AML-193 (cell line): ENCODE measurements at regions not wholly inside any gene's neighbourhood (a gene's known extent, or its start where the extent isn't known, plus 50 kb on each side); places are given as distances from the start of the nearest gene placed in this dataset.
A peak's percentile ranks its signal among the peaks of the same experiment; 100 is the strongest.
"Not testable (repeated sequence)": the region's sequence is repeated elsewhere in the genome, so short reads cannot be mapped to it uniquely, and the experiment has no call there.

Experiments used
- DNase-seq, 2 experiments: peaks; one replicate each; lab custom pipeline; 2025; lab: John Stamatoyannopoulos, UW

- not testable (repeated sequence) for DNase-seq
Measured at GRCh38 chr7:49100908-49101740, 176.8 kb downstream of the CDC14C start.

- no peak for DNase-seq
Measured at GRCh38 chr7:49102411-49102810, 178.1 kb downstream of the CDC14C start.

GRCh38 chr7:49111706-49112105, 187.4 kb downstream of the CDC14C start:
- DNase-seq: no peak

- no peak for DNase-seq
Measured at GRCh38 chr7:49112222-49112621, 187.9 kb downstream of the CDC14C start.

GRCh38 chr7:49112647-49113046, 188.3 kb downstream of the CDC14C start:
- no peak for DNase-seq

GRCh38 chr7:49119706-49120105, 195.4 kb downstream of the CDC14C start:
- no peak for DNase-seq

- DNase-seq: no peak
Measured at GRCh38 chr7:49125246-49125645, 200.9 kb downstream of the CDC14C start.

GRCh38 chr7:49127359-49127913, 203.1 kb downstream of the CDC14C start:
- no peak for DNase-seq

- DNase-seq: no peak
Measured at GRCh38 chr7:49137978-49138377, 213.6 kb downstream of the CDC14C start.

- no peak for DNase-seq
Measured at GRCh38 chr7:49150486-49150885, 226.1 kb downstream of the CDC14C start.

GRCh38 chr7:49151146-49151545, 226.8 kb downstream of the CDC14C start:
- no peak for DNase-seq

GRCh38 chr7:49158321-49158720, 234.0 kb downstream of the CDC14C start:
- no peak for DNase-seq

GRCh38 chr7:49159536-49159935, 235.2 kb downstream of the CDC14C start:
- DNase-seq: no peak

- DNase-seq: no peak
Measured at GRCh38 chr7:49166441-49166840, 242.1 kb downstream of the CDC14C start.

GRCh38 chr7:49172639-49173038, 248.3 kb downstream of the CDC14C start:
- DNase-seq: no peak

GRCh38 chr7:49174396-49174795, 250.0 kb downstream of the CDC14C start:
- DNase-seq: no peak

- DNase-seq: no peak
Measured at GRCh38 chr7:49187543-49188268, 263.4 kb downstream of the CDC14C start.

GRCh38 chr7:49228426-49229098, 304.2 kb downstream of the CDC14C start:
- DNase-seq: no peak

GRCh38 chr7:49229246-49229645, 304.9 kb downstream of the CDC14C start:
- DNase-seq: no peak

- peak in 1 of 2 experiments; percentile 0 for DNase-seq
Measured at GRCh38 chr7:49243521-49243920, 319.2 kb downstream of the CDC14C start.

GRCh38 chr7:49244543-49244942, 320.2 kb downstream of the CDC14C start:
- no peak for DNase-seq

- DNase-seq: no peak
Measured at GRCh38 chr7:49245062-49245461, 320.7 kb downstream of the CDC14C start.
